H1 (cell line): ENCODE measurements at regions not wholly inside any gene's neighbourhood (a gene's known extent, or its start where the extent isn't known, plus 50 kb on each side); places are given as distances from the start of the nearest gene placed in this dataset.

Experiments
- ASH2L ChIP-seq: fragments of 200-600, 300-600 bp; sonication (generic); IDR thresholded peaks from one replicate; pipeline ENCODE4 v1.7.1; 2017; ENCODE audit warnings: low read length
- ATF3 ChIP-seq: IDR thresholded peaks from 2 replicates; pipeline ENCODE4 v1.6.1; 2011; ENCODE audit warnings: low read depth, mild to moderate bottlenecking, low read length; ENCODE audit not compliant: insufficient read depth
- CREB1 ChIP-seq: IDR thresholded peaks from 2 replicates; pipeline ENCODE4 v1.6.1; 2012; ENCODE audit warnings: inconsistent platforms
- CTCF ChIP-seq, 3 experiments: IDR thresholded peaks; 1 replicate in 2 of 3; 2 replicates in 1 of 3; pipeline versions ENCODE4 v1.5.1 to v1.6.1; 2011; ENCODE audit warnings: low read length in 3 of 3, mild to moderate bottlenecking in 3 of 3, inconsistent platforms in 2 of 3, low read depth in 1 of 3, moderate library complexity in 1 of 3; ENCODE audit not compliant: insufficient read depth in 1 of 3; ENCODE audit errors: control extremely low read depth in 1 of 3
- JUND ChIP-seq: IDR thresholded peaks from 2 replicates; pipeline ENCODE4 v1.6.1; 2011; ENCODE audit warnings: mild to moderate bottlenecking, improper control_type of control experiment, low read length
- MAFK ChIP-seq: IDR thresholded peaks from 2 replicates; pipeline ENCODE4 v1.6.1; 2012; ENCODE audit warnings: low read depth, mild to moderate bottlenecking, improper control_type of control experiment, low read length
- POLR2A ChIP-seq, 2 experiments: IDR thresholded peaks; 1 replicate in 1 of 2; 2 replicates in 1 of 2; pipeline ENCODE4 v1.6.1; 2011; ENCODE audit warnings: low read depth in 2 of 2, low read length in 2 of 2, mild to moderate bottlenecking in 2 of 2; ENCODE audit errors: control extremely low read depth in 1 of 2
- RNF2 ChIP-seq: fragments of 200-900, 300-1000 bp; sonication (generic); IDR thresholded peaks from 2 replicates; pipeline ENCODE4 v1.7.1; 2016; ENCODE audit warnings: borderline replicate concordance, low read depth, mild to moderate bottlenecking, antibody characterized with exemption, low read length; ENCODE audit not compliant: poor library complexity, severe bottlenecking; ENCODE audit errors: missing control alignments

GRCh38 chr16:86298758-86299134 is 211.6 kb upstream of the FOXF1 start:
- no peak for TF ChIP-seq POLR2A (IDR thresholded peaks at IDR 0.05; ENCODE audit: control extremely low read depth in 1 of 2, low read depth in 2 of 2, low read length in 2 of 2)
- no peak for TF ChIP-seq ATF3
- TF ChIP-seq ASH2L = no peak
- TF ChIP-seq CTCF (IDR thresholded peaks at IDR 0.05; ENCODE audit: control extremely low read depth in 1 of 3, insufficient read depth in 1 of 3, low read depth in 1 of 3, low read length in 3 of 3) = no peak
- no peak for TF ChIP-seq JUND
- TF ChIP-seq MAFK = no peak
- no peak for TF ChIP-seq CREB1
- TF ChIP-seq RNF2 = no peak
